HEK293 (cell line): ENCODE measurements at regions not wholly inside any gene's neighbourhood (a gene's known extent, or its start where the extent isn't known, plus 50 kb on each side); places are given as distances from the start of the nearest gene placed in this dataset.

Source experiments
- SALL2 ChIP-seq: fragments of 450-650 bp; formaldehyde crosslinking; IDR thresholded peaks from 2 replicates; pipeline ENCODE4 v1.5.0; 2017; ENCODE audit warnings: missing biosample characterization, mild to moderate bottlenecking, missing genetic modification characterization, borderline replicate concordance
- SCRT1 ChIP-seq: fragments of 450-650 bp; formaldehyde crosslinking; IDR thresholded peaks from 2 replicates; pipeline ENCODE4 v1.5.1; 2016; ENCODE audit warnings: missing biosample characterization, missing genetic modification characterization, borderline replicate concordance
- ZBTB21 ChIP-seq: fragments of 450-650 bp; formaldehyde crosslinking; IDR thresholded peaks from 2 replicates; pipeline ENCODE4 v1.5.1; 2017; ENCODE audit warnings: missing biosample characterization, missing genetic modification characterization
- ZNF16 ChIP-seq: fragments of 450-650 bp; formaldehyde crosslinking; IDR thresholded peaks from 2 replicates; pipeline ENCODE4 v1.5.1; 2016; ENCODE audit warnings: low read depth, missing biosample characterization, missing genetic modification characterization
- ZNF2 ChIP-seq: fragments of 450-650 bp; formaldehyde crosslinking; IDR thresholded peaks from 2 replicates; pipeline ENCODE4 v1.5.1; 2016; ENCODE audit warnings: missing biosample characterization, missing genetic modification characterization
- ZNF416 ChIP-seq: fragments of 450-650 bp; formaldehyde crosslinking; IDR thresholded peaks from 2 replicates; pipeline ENCODE4 v1.5.1; 2016; ENCODE audit warnings: missing biosample characterization, missing genetic modification characterization
- ZNF664 ChIP-seq: fragments of 450-650 bp; formaldehyde crosslinking; IDR thresholded peaks from 2 replicates; pipeline ENCODE4 v1.5.1; 2016; ENCODE audit warnings: missing biosample characterization, missing genetic modification characterization
- TF ChIP-seq, protein P1 (sequence below): fragments of 450-650 bp; IDR thresholded peaks from 2 replicates; pipeline ENCODE4 v1.5.1; 2018; ENCODE audit warnings: missing biosample characterization, mild to moderate bottlenecking, missing genetic modification characterization
- TF ChIP-seq, protein P2 (sequence below): fragments of 450-650 bp; formaldehyde crosslinking; IDR thresholded peaks from 2 replicates; pipeline ENCODE4 v1.5.1; 2016; ENCODE audit warnings: missing biosample characterization, missing genetic modification characterization
- TF ChIP-seq, protein P3 (sequence below): fragments of 450-650 bp; formaldehyde crosslinking; IDR thresholded peaks from 2 replicates; pipeline ENCODE4 v1.5.1; 2016; ENCODE audit warnings: missing biosample characterization, missing genetic modification characterization, low read depth
- TF ChIP-seq, protein P4 (sequence below): fragments of 450-650 bp; formaldehyde crosslinking; IDR thresholded peaks from 2 replicates; pipeline ENCODE4 v1.5.1; 2016; ENCODE audit warnings: missing biosample characterization, missing genetic modification characterization
- TF ChIP-seq, protein P5 (sequence below): fragments of 450-650 bp; formaldehyde crosslinking; conservative IDR thresholded peaks from 2 replicates; pipeline ENCODE4 v1.5.1; 2016; ENCODE audit warnings: low read depth, missing biosample characterization, missing genetic modification characterization

DNA sequence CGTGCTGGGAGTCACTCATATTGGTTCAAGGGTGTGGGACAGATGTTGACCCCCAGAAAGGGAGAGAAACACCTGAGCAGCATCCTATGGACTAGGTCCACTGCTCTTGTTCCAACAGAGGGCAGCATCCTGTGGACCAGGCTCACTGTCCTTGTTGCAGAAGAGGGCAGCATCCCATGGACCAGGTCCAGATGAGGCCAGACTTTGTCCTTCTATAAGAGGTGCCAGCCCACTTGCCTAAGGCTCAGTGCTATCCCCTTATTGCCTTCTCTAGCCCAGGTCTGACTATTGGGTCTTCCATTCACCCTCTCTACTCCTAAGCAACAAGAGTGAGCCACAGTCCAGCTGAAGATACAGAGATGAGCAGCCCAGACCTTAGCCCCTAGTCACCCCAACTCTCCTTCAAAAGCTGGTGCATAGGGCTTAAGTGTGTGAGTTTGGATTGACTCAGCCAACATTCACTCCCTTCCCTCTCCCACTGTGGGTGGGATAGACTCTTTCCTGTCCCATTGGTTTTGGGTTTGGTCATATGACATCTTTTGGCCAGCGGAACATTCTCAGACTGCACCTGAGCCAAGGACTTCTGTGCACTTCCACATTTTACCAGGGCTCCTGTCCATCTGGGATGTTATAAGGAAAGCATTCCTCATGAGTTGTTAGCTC is 132.4 kb upstream of the GPC1 start:
- TF ChIP-seq, protein P1, sequence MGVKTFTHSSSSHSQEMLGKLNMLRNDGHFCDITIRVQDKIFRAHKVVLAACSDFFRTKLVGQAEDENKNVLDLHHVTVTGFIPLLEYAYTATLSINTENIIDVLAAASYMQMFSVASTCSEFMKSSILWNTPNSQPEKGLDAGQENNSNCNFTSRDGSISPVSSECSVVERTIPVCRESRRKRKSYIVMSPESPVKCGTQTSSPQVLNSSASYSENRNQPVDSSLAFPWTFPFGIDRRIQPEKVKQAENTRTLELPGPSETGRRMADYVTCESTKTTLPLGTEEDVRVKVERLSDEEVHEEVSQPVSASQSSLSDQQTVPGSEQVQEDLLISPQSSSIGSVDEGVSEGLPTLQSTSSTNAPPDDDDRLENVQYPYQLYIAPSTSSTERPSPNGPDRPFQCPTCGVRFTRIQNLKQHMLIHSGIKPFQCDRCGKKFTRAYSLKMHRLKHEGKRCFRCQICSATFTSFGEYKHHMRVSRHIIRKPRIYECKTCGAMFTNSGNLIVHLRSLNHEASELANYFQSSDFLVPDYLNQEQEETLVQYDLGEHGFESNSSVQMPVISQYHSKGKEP (tag by site-specific recombination) = no peak
- TF ChIP-seq ZNF664 (no peak), ZNF2 (tag by site-specific recombination) (no peak), ZBTB21 (no peak), SCRT1 (tag by site-specific recombination) (no peak), SALL2 (tag by site-specific recombination) (no peak), ZNF416 (no peak), ZNF16 (tag by site-specific recombination) (no peak)
- TF ChIP-seq, protein P2, sequence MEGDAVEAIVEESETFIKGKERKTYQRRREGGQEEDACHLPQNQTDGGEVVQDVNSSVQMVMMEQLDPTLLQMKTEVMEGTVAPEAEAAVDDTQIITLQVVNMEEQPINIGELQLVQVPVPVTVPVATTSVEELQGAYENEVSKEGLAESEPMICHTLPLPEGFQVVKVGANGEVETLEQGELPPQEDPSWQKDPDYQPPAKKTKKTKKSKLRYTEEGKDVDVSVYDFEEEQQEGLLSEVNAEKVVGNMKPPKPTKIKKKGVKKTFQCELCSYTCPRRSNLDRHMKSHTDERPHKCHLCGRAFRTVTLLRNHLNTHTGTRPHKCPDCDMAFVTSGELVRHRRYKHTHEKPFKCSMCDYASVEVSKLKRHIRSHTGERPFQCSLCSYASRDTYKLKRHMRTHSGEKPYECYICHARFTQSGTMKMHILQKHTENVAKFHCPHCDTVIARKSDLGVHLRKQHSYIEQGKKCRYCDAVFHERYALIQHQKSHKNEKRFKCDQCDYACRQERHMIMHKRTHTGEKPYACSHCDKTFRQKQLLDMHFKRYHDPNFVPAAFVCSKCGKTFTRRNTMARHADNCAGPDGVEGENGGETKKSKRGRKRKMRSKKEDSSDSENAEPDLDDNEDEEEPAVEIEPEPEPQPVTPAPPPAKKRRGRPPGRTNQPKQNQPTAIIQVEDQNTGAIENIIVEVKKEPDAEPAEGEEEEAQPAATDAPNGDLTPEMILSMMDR (tag by site-specific recombination) = no peak
- TF ChIP-seq, protein P3, sequence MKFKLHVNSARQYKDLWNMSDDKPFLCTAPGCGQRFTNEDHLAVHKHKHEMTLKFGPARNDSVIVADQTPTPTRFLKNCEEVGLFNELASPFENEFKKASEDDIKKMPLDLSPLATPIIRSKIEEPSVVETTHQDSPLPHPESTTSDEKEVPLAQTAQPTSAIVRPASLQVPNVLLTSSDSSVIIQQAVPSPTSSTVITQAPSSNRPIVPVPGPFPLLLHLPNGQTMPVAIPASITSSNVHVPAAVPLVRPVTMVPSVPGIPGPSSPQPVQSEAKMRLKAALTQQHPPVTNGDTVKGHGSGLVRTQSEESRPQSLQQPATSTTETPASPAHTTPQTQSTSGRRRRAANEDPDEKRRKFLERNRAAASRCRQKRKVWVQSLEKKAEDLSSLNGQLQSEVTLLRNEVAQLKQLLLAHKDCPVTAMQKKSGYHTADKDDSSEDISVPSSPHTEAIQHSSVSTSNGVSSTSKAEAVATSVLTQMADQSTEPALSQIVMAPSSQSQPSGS (tag by site-specific recombination) = no peak
- TF ChIP-seq, protein P4, sequence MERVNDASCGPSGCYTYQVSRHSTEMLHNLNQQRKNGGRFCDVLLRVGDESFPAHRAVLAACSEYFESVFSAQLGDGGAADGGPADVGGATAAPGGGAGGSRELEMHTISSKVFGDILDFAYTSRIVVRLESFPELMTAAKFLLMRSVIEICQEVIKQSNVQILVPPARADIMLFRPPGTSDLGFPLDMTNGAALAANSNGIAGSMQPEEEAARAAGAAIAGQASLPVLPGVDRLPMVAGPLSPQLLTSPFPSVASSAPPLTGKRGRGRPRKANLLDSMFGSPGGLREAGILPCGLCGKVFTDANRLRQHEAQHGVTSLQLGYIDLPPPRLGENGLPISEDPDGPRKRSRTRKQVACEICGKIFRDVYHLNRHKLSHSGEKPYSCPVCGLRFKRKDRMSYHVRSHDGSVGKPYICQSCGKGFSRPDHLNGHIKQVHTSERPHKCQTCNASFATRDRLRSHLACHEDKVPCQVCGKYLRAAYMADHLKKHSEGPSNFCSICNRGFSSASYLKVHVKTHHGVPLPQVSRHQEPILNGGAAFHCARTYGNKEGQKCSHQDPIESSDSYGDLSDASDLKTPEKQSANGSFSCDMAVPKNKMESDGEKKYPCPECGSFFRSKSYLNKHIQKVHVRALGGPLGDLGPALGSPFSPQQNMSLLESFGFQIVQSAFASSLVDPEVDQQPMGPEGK (tag by site-specific recombination) = no peak
- TF ChIP-seq, protein P5, sequence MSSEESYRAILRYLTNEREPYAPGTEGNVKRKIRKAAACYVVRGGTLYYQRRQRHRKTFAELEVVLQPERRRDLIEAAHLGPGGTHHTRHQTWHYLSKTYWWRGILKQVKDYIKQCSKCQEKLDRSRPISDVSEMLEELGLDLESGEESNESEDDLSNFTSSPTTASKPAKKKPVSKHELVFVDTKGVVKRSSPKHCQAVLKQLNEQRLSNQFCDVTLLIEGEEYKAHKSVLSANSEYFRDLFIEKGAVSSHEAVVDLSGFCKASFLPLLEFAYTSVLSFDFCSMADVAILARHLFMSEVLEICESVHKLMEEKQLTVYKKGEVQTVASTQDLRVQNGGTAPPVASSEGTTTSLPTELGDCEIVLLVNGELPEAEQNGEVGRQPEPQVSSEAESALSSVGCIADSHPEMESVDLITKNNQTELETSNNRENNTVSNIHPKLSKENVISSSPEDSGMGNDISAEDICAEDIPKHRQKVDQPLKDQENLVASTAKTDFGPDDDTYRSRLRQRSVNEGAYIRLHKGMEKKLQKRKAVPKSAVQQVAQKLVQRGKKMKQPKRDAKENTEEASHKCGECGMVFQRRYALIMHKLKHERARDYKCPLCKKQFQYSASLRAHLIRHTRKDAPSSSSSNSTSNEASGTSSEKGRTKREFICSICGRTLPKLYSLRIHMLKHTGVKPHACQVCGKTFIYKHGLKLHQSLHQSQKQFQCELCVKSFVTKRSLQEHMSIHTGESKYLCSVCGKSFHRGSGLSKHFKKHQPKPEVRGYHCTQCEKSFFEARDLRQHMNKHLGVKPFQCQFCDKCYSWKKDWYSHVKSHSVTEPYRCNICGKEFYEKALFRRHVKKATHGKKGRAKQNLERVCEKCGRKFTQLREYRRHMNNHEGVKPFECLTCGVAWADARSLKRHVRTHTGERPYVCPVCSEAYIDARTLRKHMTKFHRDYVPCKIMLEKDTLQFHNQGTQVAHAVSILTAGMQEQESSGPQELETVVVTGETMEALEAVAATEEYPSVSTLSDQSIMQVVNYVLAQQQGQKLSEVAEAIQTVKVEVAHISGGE (tag by site-specific recombination) = no peak
